ENCODE measurements at regions not wholly inside any gene's neighbourhood (a gene's known extent, or its start where the extent isn't known, plus 50 kb on each side); places are given as distances from the start of the nearest gene placed in this dataset.

DNA sequence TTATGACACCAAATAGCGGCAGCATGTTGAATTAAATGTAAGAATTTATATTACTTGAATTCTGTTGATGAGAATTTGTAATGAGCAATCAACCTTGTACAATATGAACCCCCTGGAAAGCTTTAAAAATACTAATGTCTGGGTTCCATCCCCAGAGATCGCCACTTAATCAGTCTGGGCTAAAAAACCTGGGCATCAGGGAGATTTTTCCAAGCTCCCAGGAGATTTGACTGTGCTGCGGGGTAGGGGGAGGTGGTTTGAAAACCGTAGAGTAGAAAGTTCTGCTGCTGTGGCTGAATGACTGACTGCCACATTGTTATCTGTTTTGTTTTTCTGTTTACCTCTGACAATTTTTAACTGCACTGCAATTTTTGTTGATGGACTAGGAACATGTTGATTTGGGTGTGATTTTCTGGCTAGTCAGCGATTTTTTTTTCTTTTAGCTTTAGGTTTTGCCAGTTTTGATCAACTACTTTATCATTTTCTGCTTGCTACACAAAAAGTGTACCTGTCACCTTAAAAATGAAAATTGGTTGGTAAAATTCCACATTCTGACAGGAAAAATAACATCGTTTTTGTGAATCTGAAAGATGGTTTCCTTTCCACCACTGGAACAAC, 79.3 kb downstream of the PCTP start:
- WGBS, result 83% methylated on average over 6 of the region's 6 CpGs

DNA sequence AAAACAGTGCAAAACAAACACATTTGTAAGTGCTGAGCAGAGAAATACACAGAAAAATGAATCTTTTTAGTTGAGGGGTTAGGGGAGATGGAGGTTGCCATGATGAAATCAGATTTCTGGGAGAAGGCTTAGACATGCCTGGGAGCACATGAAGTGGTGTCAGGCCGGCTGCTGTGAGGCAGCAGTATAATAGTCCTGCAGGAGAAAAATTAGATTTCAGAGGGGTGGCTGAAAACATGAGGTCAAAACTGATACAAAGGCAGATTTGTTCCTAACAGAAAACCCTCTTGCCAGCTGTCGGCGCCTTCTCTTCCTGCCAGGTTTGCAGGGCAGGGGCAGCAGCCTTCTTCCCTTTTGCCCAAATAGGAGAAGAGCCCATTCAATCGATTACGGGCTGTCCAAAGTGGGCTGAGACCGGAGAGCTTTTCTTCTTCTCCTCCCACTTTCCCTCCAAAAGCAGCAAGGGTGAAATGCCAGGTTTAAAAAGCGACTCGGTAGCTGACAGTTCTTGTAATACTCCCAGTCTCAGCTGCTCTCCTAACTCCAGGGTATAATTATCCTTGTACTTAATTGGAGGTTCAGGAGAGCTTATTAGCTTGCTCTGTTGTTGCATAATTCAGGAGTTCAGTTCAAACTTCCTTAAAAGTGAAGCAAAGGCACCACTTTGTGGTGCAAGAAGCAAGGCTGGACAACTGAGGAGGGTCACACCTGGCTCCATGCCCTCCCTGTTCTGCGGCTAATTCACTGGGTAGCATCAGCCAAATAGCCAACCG, 80.0 kb downstream of the PCTP start:
- no peak for DNase-seq (ENCODE audit: low spot score)
- WGBS, result 68% methylated on average over 10 of the region's 10 CpGs
- Histone ChIP-seq H3K36me3 (no peaks in the 10 kb centered on the region), H3K27me3 (replicated peaks; ENCODE audit: insufficient read depth) (no peaks in the 10 kb centered on the region), H3K27ac (no peak overlapping the region), H3K4me3 (no peak overlapping the region), H3K9me3 (no peaks in the 10 kb centered on the region), H3K4me1 (replicated peaks) (no peaks in the 10 kb centered on the region)
- no peak for TF ChIP-seq POLR2AphosphoS5 (IDR thresholded peaks at IDR 0.05)
- intact Hi-C loops (cut with DNase I), result no loop called here

More for the DNA sequence above, 79.3 kb downstream of the PCTP start:
- Histone ChIP-seq H3K4me3 (no peak overlapping the region), H3K4me1 (replicated peaks) (no peaks in the 10 kb centered on the region), H3K9me3 (no peaks in the 10 kb centered on the region), H3K27ac (no peak overlapping the region), H3K27me3 (replicated peaks; ENCODE audit: insufficient read depth) (no peaks in the 10 kb centered on the region), H3K36me3 (no peaks in the 10 kb centered on the region)
- no peak for DNase-seq (ENCODE audit: low spot score)
- intact Hi-C loops (cut with DNase I), result no loop called here
- TF ChIP-seq, protein P1, sequence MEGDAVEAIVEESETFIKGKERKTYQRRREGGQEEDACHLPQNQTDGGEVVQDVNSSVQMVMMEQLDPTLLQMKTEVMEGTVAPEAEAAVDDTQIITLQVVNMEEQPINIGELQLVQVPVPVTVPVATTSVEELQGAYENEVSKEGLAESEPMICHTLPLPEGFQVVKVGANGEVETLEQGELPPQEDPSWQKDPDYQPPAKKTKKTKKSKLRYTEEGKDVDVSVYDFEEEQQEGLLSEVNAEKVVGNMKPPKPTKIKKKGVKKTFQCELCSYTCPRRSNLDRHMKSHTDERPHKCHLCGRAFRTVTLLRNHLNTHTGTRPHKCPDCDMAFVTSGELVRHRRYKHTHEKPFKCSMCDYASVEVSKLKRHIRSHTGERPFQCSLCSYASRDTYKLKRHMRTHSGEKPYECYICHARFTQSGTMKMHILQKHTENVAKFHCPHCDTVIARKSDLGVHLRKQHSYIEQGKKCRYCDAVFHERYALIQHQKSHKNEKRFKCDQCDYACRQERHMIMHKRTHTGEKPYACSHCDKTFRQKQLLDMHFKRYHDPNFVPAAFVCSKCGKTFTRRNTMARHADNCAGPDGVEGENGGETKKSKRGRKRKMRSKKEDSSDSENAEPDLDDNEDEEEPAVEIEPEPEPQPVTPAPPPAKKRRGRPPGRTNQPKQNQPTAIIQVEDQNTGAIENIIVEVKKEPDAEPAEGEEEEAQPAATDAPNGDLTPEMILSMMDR (IDR thresholded peaks at IDR 0.05), result no peak
- no peak for TF ChIP-seq POLR2A (IDR thresholded peaks at IDR 0.05)
- no peak for TF ChIP-seq POLR2AphosphoS5 (IDR thresholded peaks at IDR 0.05)

GRCh38 chr17:55833306-55833705, 82.5 kb downstream of the PCTP start:
- WGBS, result 97% methylated on average over 1 of the region's 1 CpG
- intact Hi-C loops (cut with DNase I), result no loop called here

GRCh38 chr17:55842405-55843158, 91.7 kb downstream of the PCTP start:
- intact Hi-C loops (cut with DNase I), result loop anchor here (10.0 kb wide), 2 partner anchors 472 to 632 kb away; no protein-coding TSS in a partner anchor
- peak; percentile 30 for DNase-seq (ENCODE audit: low spot score)
- no peaks in the 10 kb centered on the region for H3K4me1 ChIP-seq (replicated peaks)
- H3K9me3 ChIP-seq, result no peaks in the 10 kb centered on the region
- no peaks in the 10 kb centered on the region for H3K36me3 ChIP-seq
- no peak overlapping the region for H3K27ac ChIP-seq
- no peak for TF ChIP-seq POLR2A (IDR thresholded peaks at IDR 0.05)
- TF ChIP-seq, protein P1 (IDR thresholded peaks at IDR 0.05), result no peak
- TF ChIP-seq POLR2AphosphoS5 (IDR thresholded peaks at IDR 0.05), result peak; percentile 72
- H3K27me3 ChIP-seq (replicated peaks; ENCODE audit: insufficient read depth), result no peaks in the 10 kb centered on the region
- 25% methylated on average over 5 of the region's 5 CpGs for WGBS
- no peak overlapping the region for H3K4me3 ChIP-seq

More at GRCh38 chr17:55833306-55833705, 82.5 kb downstream of the PCTP start:
- Histone ChIP-seq H3K4me1 (replicated peaks) (no peaks in the 10 kb centered on the region), H3K9me3 (no peaks in the 10 kb centered on the region), H3K27me3 (replicated peaks; ENCODE audit: insufficient read depth) (no peaks in the 10 kb centered on the region), H3K4me3 (no peak overlapping the region), H3K27ac (no peak overlapping the region), H3K36me3 (no peaks in the 10 kb centered on the region)
- no peak for DNase-seq (ENCODE audit: low spot score)
- TF ChIP-seq POLR2AphosphoS5 (IDR thresholded peaks at IDR 0.05), result no peak
- TF ChIP-seq POLR2A (IDR thresholded peaks at IDR 0.05), result no peak
- TF ChIP-seq, protein P1 (IDR thresholded peaks at IDR 0.05), result no peak

DNA sequence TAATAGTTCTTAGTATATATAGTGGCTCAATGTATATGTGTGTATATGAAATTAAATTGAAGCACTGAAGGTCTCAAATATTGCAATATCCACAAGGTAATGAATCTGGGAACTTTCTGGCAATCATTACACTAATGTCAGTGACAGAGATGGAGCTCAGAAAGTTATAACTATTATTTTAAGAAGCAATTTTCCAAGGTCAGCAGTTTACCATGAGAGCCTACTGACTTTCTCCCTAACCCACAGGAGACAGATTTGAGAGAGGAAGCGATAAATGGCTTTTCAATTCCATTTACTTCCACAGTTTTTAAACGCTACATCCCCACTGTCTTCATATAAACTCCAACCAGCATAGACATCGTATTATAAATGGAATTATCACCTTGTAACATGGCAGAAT, 92.9 kb downstream of the PCTP start:
- H3K36me3 ChIP-seq, result no peaks in the 10 kb centered on the region
- no peaks in the 10 kb centered on the region for H3K9me3 ChIP-seq
- no peak overlapping the region for H3K4me3 ChIP-seq
- TF ChIP-seq POLR2AphosphoS5 (IDR thresholded peaks at IDR 0.05), result no peak
- TF ChIP-seq POLR2A (IDR thresholded peaks at IDR 0.05), result no peak
- TF ChIP-seq, protein P1 (IDR thresholded peaks at IDR 0.05), result no peak
- DNase-seq (ENCODE audit: low spot score), result no peak
- intact Hi-C loops (cut with DNase I), result loop anchor here (10.0 kb wide), 2 partner anchors 471 to 631 kb away; no protein-coding TSS in a partner anchor
- H3K27ac ChIP-seq, result no peak overlapping the region
- no peaks in the 10 kb centered on the region for H3K4me1 ChIP-seq (replicated peaks)
- WGBS, result 98% methylated on average over 3 of the region's 3 CpGs
- H3K27me3 ChIP-seq (replicated peaks; ENCODE audit: insufficient read depth), result no peaks in the 10 kb centered on the region
